Activated CD8-positive, alpha-beta T cell treated with anti-CD3 and anti-CD28 coated beads for 36 hours (primary cell): ENCODE measurements at regions not wholly inside any gene's neighbourhood (a gene's known extent, or its start where the extent isn't known, plus 50 kb on each side); places are given as distances from the start of the nearest gene placed in this dataset.
"Not testable (repeated sequence)": the region's sequence is repeated elsewhere in the genome, so short reads cannot be mapped to it uniquely, and the experiment has no call there.

Experiments
- ATAC-seq: fragments of 200-7000 bp; cut with Tn5 transposase; one replicate; pipeline ENCODE4 v1.10.0; 2021; ENCODE audit warnings: mild to moderate bottlenecking, moderate library complexity
- CTCF ChIA-PET: fragments of 350-600 bp; sonication (Branson Sonifier 250); formaldehyde crosslinking; loops from one replicate; lab custom pipeline; 2021; ENCODE audit warnings: antibody characterized with exemption; lab: Charles Lee
- POLR2A ChIA-PET: fragments of 350-600 bp; sonication (Branson Sonifier 250); formaldehyde crosslinking; loops from one replicate; lab custom pipeline; 2021; ENCODE audit warnings: antibody characterized with exemption; lab: Charles Lee
- DNase-seq: peaks from one replicate; pipeline ENCODE4 v3.0.0-alpha.2; 2020
- H3K27ac Mint-ChIP-seq: one replicate; pipeline ENCODE4 v1.8.0; 2021; ENCODE audit warnings: mild to moderate bottlenecking, mixed read lengths
- H3K27me3 Mint-ChIP-seq: one replicate; pipeline ENCODE4 v1.8.0; 2021; ENCODE audit warnings: mixed read lengths
- H3K36me3 Mint-ChIP-seq: one replicate; pipeline ENCODE4 v1.8.0; 2021; ENCODE audit warnings: low read depth, mixed read lengths
- H3K4me1 Mint-ChIP-seq: one replicate; pipeline ENCODE4 v1.8.0; 2021; ENCODE audit warnings: low read depth, mixed read lengths
- H3K4me3 Mint-ChIP-seq: one replicate; pipeline ENCODE4 v1.8.0; 2021; ENCODE audit warnings: mild to moderate bottlenecking, moderate library complexity, mixed read lengths
- H3K9me3 Mint-ChIP-seq: one replicate; pipeline ENCODE4 v1.8.0; 2021; ENCODE audit warnings: mixed read lengths
- intact Hi-C: fragments of 100-400 bp; cut with micrococcal nuclease; formaldehyde crosslinking; loops from one replicate; pipeline ENCODE4 v1.10.0; 2022
- TF ChIP-seq, protein P1 (sequence below): fragments of 200-600 bp; IDR thresholded peaks from one replicate; pipeline ENCODE4 v1.8.0; 2022; ENCODE audit warnings: antibody characterized with exemption, mild to moderate bottlenecking

DNA sequence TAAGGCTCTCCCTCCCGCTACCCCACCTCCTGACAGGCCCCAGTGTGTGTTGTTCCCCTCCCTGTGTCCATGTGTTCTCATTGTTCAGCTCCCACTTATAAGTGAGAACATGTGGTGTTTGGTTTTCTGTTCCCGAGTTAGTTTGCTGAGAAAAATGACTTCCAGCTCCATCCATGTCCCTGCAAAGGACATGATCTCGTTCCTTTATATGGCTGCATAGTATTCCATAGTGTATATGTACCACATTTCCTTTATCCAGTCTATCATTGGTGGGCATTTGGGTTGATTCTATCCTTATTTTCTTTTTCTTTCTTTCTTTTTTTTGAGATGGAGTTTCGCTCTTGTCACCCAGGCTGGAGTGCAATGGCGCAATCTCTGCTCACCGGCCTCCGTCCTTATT is 57.8 kb upstream of the RASSF3 start:
- DNase-seq, ATAC-seq, H3K36me3 Mint-ChIP-seq, intact Hi-C loops, H3K27me3 Mint-ChIP-seq, H3K4me1 Mint-ChIP-seq, H3K27ac Mint-ChIP-seq, CTCF ChIA-PET, H3K9me3 Mint-ChIP-seq, H3K4me3 Mint-ChIP-seq, POLR2A ChIA-PET: not testable (repeated sequence)

DNA sequence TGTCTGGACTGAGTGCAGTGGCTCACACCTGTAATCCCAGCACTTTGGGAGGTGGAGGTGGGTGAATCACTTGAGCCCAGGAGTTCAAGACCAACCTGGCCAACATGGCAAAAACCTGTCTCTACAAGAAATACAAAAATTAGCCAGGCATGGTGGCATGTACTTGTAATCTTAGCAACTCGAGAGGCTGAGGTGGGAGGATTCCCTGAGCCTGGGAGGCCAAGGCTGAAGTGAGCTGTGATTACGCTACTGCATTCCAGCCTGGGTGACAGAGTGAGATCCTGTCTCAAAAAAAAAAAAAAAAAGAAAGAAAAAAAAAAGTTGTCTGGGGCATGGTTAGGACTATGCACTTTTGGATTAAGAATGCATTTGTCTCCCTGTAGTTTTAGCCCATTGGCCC is 56.6 kb upstream of the RASSF3 start:
- H3K36me3 Mint-ChIP-seq, H3K4me1 Mint-ChIP-seq, H3K4me3 Mint-ChIP-seq, POLR2A ChIA-PET, H3K9me3 Mint-ChIP-seq, ATAC-seq, H3K27ac Mint-ChIP-seq, intact Hi-C loops, H3K27me3 Mint-ChIP-seq, DNase-seq, CTCF ChIA-PET: not testable (repeated sequence)

DNA sequence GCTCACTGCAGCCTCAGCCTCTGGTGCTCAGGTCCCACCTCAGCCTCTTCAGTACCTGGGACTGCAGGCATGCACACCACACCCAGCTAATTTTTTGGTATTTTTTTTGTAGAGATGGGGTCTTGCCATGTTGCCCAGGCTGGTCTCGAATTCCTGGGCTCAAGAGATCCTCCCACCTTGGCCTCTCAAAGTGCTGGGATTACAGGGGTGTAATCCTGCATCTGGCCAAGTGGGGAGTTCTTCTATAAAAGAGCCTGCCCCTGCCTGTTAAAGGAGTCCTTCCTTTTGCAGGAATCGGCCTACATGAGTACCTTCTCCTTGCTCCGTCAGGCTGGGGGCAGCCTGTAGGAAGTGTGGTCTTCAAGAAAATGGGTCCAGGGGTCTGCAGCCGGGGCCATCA is 54.1 kb upstream of the RASSF3 start:
- no peak for ATAC-seq
- Mint-ChIP-seq H3K27ac (no peak overlapping the region), H3K4me1 (no peaks in the 10 kb centered on the region), H3K9me3 (no peaks in the 10 kb centered on the region), H3K27me3 (no peaks in the 10 kb centered on the region), H3K4me3 (no peak overlapping the region), H3K36me3 (no peaks in the 10 kb centered on the region)
- intact Hi-C loops, result no loop called here
- POLR2A ChIA-PET, result no interaction called here
- no peak for DNase-seq
- TF ChIP-seq, protein P1, sequence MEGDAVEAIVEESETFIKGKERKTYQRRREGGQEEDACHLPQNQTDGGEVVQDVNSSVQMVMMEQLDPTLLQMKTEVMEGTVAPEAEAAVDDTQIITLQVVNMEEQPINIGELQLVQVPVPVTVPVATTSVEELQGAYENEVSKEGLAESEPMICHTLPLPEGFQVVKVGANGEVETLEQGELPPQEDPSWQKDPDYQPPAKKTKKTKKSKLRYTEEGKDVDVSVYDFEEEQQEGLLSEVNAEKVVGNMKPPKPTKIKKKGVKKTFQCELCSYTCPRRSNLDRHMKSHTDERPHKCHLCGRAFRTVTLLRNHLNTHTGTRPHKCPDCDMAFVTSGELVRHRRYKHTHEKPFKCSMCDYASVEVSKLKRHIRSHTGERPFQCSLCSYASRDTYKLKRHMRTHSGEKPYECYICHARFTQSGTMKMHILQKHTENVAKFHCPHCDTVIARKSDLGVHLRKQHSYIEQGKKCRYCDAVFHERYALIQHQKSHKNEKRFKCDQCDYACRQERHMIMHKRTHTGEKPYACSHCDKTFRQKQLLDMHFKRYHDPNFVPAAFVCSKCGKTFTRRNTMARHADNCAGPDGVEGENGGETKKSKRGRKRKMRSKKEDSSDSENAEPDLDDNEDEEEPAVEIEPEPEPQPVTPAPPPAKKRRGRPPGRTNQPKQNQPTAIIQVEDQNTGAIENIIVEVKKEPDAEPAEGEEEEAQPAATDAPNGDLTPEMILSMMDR, result no peak
- CTCF ChIA-PET, result interaction anchor here (0.6 to 1.7 kb wide), 5 partner anchors 52 to 708 kb away, joined by 3 read pairs; no protein-coding TSS in a partner anchor

DNA sequence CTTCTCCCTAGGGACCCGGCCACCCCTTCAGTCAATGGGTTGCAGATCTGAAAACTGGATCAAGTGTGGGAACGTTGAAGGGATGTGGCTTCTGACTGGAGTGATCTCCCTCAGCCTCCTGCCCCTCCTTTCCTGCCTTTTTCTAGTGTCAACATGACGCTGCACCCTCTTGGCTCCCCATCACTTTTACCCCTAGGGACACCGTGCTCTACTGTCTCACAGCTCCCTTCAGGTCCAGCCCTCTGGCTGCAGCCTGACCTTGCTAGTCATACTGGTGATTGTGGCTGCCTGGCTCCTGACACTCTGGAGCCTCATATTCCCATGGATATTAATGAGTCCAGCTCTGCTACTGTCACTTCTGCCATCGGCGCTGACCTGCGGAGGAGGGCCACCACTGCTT is 51.5 kb upstream of the RASSF3 start:
- Mint-ChIP-seq H3K27me3 (no peaks in the 10 kb centered on the region), H3K4me1 (no peaks in the 10 kb centered on the region), H3K36me3 (no peaks in the 10 kb centered on the region), H3K9me3 (no peaks in the 10 kb centered on the region), H3K27ac (no peak overlapping the region), H3K4me3 (no peak overlapping the region)
- DNase-seq (no peak), ATAC-seq (no peak)
- intact Hi-C loops, result no loop called here
- POLR2A ChIA-PET, result no interaction called here
- TF ChIP-seq, protein P1, result no peak
- CTCF ChIA-PET, result interaction anchor here (1.6 kb wide), 1 partner anchor 9 kb away, joined by 4 read pairs; no protein-coding TSS in a partner anchor

DNA sequence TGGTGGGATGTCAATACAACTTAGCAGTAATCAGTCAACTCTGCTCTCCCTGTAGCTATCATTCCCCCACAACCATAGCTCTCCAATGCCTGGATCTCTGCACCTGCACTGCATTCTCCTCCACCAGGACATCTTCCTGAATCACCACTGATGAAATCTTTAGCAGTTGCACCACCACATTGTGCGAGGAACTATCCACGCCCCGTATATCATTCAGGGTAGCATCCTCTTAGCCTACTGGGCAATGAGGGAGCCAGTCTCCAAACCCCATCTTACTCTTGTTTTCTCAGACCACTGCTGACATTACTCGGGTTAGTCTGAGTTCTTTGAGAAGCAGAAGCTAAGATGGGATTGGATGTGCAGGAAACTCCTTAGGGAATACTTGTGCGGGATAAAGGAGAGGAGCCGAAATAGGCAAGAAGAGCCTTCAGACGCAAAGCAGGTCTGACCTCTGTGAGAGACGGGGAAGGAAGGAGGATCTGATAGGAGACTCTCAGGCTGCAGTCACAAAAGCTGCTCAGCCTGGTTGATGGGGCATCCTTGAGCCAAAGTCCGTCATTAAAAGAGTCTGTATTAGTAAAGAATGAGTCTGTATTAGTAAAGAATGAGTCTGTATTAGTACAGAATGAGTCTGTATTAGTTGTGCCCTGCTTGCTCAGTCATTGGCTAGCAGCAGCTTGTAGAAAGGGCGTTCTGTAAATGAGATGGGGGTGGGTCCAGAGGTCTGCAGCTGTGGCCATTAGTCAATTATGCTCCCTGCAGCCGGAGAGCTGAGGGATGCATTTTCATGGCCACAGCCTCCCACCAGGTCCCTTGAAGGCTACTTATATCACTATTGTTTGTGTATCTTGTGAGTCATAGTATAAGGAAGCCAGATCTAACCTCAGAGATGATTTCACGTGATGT is 49.6 kb upstream of the RASSF3 start:
- Mint-ChIP-seq H3K27ac (no peak overlapping the region), H3K36me3 (no peaks in the 10 kb centered on the region), H3K4me1 (no peaks in the 10 kb centered on the region), H3K4me3 (no peak overlapping the region), H3K27me3 (no peaks in the 10 kb centered on the region), H3K9me3 (no peaks in the 10 kb centered on the region)
- ChIA-PET CTCF (interaction anchor here (1.2 to 3.3 kb wide), 5 partner anchors 11 to 138 kb away, joined by 3 to 18 read pairs (median 4); no protein-coding TSS in a partner anchor), POLR2A (no interaction called here)
- intact Hi-C loops, result no loop called here
- DNase-seq (no peak), ATAC-seq (no peak)
- TF ChIP-seq, protein P1, result no peak
